C4-2B (cell line): ENCODE measurements at regions not wholly inside any gene's neighbourhood (a gene's known extent, or its start where the extent isn't known, plus 50 kb on each side); places are given as distances from the start of the nearest gene placed in this dataset.

Source experiments
- CTCF ChIP-seq: fragments of 450-650 bp; conservative IDR thresholded peaks from 2 replicates; pipeline ENCODE4 v1.5.1; 2017; ENCODE audit warnings: mild to moderate bottlenecking
- ZFX ChIP-seq: fragments of 450-650 bp; IDR thresholded peaks from 2 replicates; pipeline ENCODE4 v1.6.1; 2017

GRCh38 chr4:53748328-53748772 lies 157.1 kb upstream of the LNX1 start:
- no peak for TF ChIP-seq CTCF
- TF ChIP-seq ZFX, result no peak
